Stromal cell of bone marrow (primary cell): ENCODE measurements at regions not wholly inside any gene's neighbourhood (a gene's known extent, or its start where the extent isn't known, plus 50 kb on each side); places are given as distances from the start of the nearest gene placed in this dataset.
A peak's percentile ranks its signal among the peaks of the same experiment; 100 is the strongest.

ENCODE experiments used
- DNase-seq: peaks from one replicate; pipeline ENCODE4 v3.0.0-alpha.2; 2012; ENCODE audit warnings: low read depth

GRCh38 chr10:107814865-107815487 is 650.5 kb upstream of the SORCS1 start:
- peak; percentile 4 for DNase-seq

DNA sequence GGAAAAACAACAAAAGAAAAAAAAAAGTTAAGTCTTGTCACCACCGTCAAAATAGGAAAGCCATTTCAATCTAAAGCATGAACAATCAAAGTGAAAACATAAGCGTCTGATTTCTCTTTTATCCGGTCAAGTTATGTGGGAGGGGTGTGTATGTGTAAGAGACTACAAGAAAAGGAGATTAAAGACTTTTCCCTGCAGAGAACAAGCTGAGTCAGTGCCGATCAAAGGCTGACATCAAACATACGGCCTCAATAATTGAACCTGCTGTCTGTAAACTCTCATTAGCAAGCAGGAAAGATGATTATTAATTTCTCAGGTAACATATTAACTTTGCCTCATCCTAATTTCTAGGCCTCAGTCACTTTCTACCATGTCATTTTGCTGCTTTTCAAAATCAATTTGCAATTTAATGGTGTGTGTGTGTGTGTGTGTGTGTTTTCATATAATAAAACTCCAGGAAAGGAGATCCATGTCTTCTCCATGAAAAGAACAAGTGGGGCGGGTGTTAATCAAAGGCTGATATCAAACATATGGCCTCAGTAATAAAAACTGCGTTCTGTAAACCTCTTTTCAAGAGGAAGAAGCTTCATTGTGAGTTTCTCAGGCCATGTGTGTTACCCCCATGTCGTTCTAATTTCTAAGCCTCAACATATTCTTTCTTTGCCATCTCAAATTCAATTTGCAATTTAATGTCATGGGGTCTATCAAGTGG is 649.1 kb upstream of the SORCS1 start:
- DNase-seq: no peak

DNA sequence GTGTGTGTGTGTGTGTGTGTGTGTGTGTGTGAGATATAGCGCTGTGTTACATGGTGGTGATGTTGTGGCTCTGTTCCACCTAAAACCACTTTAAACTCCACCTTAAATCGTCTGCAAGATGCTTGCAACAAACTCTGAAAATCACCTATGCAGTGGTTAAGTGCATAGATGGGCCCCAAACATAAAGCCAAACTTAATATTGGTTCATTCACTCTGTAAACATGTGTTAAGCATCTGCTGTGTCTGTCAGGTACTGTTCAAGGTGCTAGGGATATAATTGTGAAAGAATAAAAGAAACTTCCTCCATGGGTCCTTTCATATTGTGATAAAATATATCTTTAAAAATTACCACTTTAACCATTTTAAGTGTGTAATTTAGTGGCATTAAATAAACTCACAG is 645.4 kb upstream of the SORCS1 start:
- DNase-seq: no peak

DNA sequence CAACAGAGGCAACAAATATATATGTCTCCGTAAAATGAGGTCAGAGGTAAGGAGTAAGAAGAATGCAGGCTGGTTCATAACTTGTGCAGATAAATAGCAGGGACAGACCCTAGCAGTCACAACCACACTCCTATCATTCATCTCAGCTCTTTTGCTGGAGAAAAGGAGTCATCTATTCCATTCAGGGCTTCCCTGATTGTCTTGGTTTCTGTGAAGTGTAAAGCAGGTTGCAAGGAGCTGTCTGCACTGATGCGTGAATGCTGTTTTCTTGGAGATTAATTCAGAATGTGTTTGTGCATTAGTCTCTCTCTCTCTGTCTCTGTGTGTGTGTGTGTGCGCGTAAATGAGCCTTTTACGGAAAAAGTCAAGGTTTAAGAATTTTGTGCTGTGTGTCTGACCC is 643.3 kb upstream of the SORCS1 start:
- DNase-seq: no peak

- no peak for DNase-seq
Observed at GRCh38 chr10:107806026-107806425, 641.5 kb upstream of the SORCS1 start.

- no peak for DNase-seq
Observed at GRCh38 chr10:107803546-107803945, 639.0 kb upstream of the SORCS1 start.

GRCh38 chr10:107800061-107800460 is 635.6 kb upstream of the SORCS1 start:
- DNase-seq: no peak

DNA sequence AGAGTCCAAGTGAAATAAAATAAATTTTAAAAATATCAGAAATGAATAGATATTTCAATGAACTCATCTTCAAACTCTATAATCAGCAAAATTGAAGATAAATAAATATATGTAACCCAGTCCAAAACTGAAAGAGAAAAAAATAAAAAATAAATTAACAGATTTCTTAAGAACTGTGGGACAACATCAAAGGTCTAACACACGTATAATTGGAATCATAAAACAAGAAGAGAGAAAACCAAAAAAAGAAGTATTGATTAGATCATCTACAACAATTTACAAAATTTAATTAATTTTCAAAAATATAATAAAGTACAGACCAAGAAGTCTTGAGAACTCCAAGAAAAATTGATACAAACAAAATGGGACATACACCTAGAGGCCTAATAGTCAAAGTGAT is 625.8 kb upstream of the SORCS1 start:
- no peak for DNase-seq

DNA sequence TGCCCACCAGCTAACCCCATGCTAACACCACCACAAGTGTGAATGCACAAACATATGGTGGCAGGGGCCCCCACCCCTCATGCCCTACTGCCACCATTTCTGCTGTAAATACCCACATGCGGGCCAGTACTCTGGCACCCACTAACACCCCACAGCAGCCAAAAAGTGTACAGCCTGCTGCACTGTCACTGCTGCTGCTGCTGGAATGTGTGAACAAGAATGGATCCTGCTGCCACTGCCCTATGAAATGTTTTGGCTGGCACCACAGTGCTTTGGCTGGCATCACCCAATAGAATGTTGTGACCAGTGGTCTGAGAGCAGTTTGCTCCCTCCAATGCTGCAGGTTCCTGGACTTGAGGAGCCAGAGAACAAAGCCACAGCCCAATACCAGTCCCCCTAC is 606.6 kb upstream of the SORCS1 start:
- no peak for DNase-seq

DNA sequence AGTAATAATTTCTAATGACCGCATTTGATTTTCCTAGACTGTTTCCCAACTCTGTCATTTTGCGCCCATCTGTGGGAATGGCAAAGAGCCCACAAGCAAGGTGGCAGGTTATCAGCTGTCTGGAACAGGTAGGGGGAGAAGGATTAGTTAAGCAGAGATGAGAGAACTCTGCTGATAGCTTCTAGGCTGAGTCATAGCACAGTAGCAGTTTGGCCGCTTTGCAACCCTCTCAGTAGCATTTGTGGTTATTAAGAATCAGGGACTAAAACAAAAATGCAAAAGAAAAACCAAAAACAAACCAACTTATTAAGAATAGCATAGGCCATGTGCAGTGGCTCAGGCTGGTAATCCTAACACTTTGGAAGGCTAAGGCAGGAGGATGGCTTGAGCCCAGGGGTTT is 602.7 kb upstream of the SORCS1 start:
- DNase-seq: no peak

- DNase-seq: no peak
Observed at GRCh38 chr10:107754814-107755213, 590.3 kb upstream of the SORCS1 start.

DNA sequence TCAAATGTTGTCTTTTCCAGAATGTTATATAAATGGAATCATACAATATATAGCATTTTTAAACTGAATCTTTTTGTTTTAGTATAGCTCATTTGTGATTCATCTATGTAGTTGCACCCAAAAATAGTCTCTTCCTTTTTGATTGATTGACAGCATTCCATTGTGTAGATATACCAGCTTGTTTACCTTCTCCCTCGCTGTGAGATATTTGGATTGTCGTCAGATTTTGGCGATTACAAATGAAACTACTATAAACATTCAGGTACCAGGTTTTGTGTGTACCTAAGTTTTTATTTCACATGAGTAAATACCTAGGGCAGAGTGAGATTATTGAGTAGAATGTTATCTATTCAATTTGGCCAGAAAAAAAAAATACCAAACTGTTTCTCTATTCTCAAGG is 584.7 kb upstream of the SORCS1 start:
- DNase-seq: no peak

DNA sequence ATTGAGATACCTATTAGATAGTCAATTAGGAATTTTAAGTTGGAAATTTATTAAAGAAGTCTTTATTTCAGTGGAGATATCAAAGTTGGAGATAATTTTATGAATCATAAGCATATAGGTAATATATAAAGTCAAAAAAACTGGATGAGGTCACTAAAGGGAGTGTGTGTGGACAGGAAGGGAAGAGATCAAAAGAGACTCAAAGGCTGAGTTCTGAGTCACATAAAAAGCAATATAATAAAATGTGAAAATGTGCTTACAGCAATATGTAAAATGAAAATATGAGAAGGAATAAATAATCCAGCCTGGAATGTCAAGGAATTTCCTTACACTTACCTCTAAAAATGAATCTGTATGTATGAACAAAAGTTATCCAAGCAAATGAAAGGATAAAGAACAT is 583.3 kb upstream of the SORCS1 start:
- no peak for DNase-seq

DNA sequence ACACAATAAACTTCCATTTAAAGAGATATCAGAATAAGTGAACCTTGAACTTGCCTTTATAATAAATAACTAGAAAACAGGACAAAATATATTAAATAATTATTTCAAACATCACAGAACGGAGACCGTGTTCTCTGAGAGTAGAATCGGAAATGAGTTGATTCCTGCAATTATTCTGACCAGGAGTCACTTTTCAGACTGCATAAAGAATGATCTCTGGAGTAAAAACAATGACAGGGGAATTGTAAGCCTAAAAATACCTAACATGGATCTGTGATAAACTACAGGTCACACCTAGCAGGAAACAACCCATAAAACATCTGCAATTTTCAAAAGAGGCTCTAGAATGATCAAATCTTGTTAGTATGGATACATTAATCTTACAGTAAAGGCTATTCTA is 577.5 kb upstream of the SORCS1 start:
- DNase-seq: no peak

DNA sequence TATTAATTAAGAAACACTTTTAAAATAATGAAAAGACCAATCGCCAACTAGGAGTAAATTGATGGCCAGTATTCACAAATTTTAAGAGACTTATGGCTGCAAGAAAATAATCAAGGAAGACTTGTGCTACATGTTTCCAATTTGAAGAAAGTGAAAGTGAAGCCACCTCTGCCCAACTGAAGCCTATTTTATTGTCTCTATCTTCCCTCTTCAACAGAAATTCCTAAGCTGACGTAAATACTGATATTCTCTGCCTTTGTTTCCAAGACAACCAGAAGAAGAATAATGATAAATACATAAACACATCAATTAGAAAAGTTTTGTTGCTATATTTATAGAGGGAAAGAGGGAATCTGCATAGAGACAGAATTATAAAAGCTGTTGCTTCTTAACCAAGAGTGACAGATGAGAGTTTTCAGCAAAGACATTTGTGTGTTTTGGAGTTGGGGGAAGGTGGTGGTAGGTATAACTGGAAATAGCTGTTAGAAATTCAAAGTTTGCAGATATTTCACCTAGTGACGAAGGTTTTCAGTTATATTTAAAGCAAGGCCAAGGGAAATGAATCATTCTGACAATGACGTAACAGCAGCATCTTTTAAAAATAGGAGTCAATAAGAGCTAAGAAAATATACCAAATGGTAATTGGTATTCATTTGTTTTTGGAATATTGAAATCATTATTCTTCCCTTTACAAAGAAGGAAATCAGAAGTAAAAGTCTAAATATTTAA is 576.6 kb upstream of the SORCS1 start:
- DNase-seq: no peak

GRCh38 chr10:107739951-107740350 is 575.4 kb upstream of the SORCS1 start:
- DNase-seq: no peak

DNA sequence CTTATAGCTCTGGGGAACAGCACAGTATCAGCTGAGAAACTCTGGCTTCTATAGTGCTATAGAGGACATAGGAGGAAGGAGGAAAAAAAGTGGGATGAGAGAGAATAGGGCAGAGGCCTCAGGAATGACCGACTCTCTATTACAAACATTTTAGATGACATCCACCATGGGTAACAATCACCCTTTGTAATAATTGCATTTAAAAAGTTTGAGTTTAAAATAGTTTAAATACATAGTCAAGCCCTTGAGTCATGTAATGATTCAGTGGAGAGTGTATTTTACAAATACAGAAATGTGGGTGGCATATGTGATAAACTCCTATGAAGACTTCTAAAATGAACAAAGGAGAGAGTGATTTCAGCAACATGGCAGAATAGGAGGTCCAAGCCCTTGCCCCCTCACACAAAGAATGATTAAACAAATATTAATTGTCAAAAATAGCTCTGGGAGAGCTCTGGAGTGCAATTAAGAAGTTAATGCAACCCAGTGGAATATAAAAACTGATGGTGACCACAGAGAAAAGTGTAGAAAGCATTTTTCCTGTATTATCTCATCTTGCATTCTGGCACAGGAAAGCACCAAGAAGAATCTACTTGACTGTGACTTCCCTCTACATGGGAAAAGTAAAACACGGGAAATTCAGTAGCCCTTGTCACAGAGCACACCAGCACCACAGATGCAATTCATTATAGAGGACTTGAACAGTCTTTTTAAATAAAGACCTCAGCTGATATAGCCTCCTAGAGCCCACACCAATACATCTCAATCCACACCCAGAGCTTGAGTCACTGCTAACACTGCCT is 569.0 kb upstream of the SORCS1 start:
- no peak for DNase-seq

DNA sequence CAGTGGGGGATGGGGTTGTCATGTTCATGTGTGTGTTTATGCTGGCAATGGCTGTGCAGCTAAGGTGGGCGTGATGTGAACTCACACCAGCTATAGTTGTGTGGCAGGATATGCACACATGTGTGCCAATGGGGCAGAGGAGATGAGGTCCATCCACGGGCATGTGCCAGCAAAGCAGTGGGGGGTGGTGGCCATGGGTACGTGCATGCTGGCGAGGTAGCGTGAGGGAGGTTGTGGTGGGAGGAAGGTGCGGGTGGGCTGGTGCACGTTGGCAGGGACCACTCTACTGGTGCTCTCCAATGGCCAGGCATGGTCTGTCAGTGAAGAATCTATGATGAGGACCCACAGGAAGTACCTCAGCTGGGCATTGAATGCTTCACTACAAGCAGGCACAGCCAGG is 567.5 kb upstream of the SORCS1 start:
- DNase-seq: no peak

DNA sequence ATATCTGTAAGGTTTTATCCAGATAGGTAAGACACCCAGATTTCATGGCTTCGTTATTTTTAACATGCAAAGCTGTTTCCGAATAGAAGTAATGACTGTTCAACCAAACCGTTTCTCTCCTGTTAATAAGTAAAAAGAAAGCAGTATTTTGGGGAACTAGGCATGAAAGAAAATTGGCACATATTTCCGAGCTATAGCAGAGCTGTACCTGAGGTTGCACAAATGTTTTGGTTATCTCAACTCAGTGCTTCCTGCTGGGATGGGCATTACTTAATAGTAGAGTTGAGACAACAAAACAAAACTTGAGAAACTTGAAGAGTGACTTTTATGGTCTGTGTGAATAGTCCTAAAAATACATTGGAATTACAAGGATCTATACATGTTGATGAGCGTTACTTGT is 564.3 kb upstream of the SORCS1 start:
- no peak for DNase-seq

DNA sequence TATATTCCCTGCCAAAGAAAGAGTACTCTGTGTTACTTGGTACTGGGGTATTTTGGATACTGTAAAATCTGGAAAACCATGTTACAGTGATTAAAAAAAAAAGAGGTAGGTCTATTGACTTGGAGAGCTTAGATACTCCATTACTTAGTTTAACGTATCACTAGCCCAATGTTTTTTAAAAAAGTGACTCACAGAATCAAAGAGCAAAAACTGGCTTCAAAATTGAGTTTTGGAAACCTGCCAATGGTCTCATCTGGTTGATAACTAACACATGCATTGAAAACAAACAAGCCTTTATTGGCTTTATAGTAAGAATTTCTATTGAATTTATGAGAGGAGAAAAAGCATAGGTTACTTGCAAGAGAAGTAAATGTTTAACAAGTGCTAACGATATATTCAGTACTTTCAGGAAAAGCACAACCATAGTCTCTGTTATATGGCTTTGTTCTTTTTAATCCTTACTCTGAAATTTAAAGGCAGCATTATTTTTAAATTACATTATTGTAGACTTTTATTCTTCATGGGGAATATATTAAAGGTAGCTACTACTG is 563.3 kb upstream of the SORCS1 start:
- no peak for DNase-seq

- no peak for DNase-seq
Observed at GRCh38 chr10:107718864-107719263, 554.4 kb upstream of the SORCS1 start.

- no peak for DNase-seq
Observed at GRCh38 chr10:107717046-107717445, 552.5 kb upstream of the SORCS1 start.
